ENCODE measurements at regions not wholly inside any gene's neighbourhood (a gene's known extent, or its start where the extent isn't known, plus 50 kb on each side); places are given as distances from the start of the nearest gene placed in this dataset.

- DNase-seq = no peak
Observed at GRCh38 chr3:174675406-174675805, 183.7 kb upstream of the NAALADL2 start.

- no peak for DNase-seq
Observed at GRCh38 chr3:174681784-174682183, 177.3 kb upstream of the NAALADL2 start.

- DNase-seq = no peak
Observed at GRCh38 chr3:174685796-174686195, 173.3 kb upstream of the NAALADL2 start.

- no peak for DNase-seq
Observed at GRCh38 chr3:174697310-174697709, 161.8 kb upstream of the NAALADL2 start.

GRCh38 chr3:174700736-174701135 lies 158.4 kb upstream of the NAALADL2 start:
- no peak for DNase-seq

GRCh38 chr3:174710612-174711011 lies 148.5 kb upstream of the NAALADL2 start:
- DNase-seq = no peak

- DNase-seq = no peak
Observed at GRCh38 chr3:174715386-174715785, 143.7 kb upstream of the NAALADL2 start.

- DNase-seq = no peak
Observed at GRCh38 chr3:174716956-174717505, 142.1 kb upstream of the NAALADL2 start.

- no peak for DNase-seq
Observed at GRCh38 chr3:174720717-174721116, 138.4 kb upstream of the NAALADL2 start.

GRCh38 chr3:174725303-174725702 lies 133.8 kb upstream of the NAALADL2 start:
- DNase-seq = no peak

- DNase-seq = no peak
Observed at GRCh38 chr3:174737966-174738365, 121.2 kb upstream of the NAALADL2 start.

GRCh38 chr3:174749143-174749542 lies 110.0 kb upstream of the NAALADL2 start:
- no peak for DNase-seq

- DNase-seq = no peak
Observed at GRCh38 chr3:174755833-174756829, 103.0 kb upstream of the NAALADL2 start.

- no peak for DNase-seq
Observed at GRCh38 chr3:174758943-174759342, 100.2 kb upstream of the NAALADL2 start.

- no peak for DNase-seq
Observed at GRCh38 chr3:174767406-174767805, 91.7 kb upstream of the NAALADL2 start.

- no peak for DNase-seq
Observed at GRCh38 chr3:174767853-174768382, 91.2 kb upstream of the NAALADL2 start.

GRCh38 chr3:174769171-174769570 lies 90.0 kb upstream of the NAALADL2 start:
- DNase-seq = no peak

GRCh38 chr3:174775603-174776002 lies 83.5 kb upstream of the NAALADL2 start:
- no peak for DNase-seq

GRCh38 chr3:174776123-174776522 lies 83.0 kb upstream of the NAALADL2 start:
- no peak for DNase-seq

GRCh38 chr3:174776636-174777035 lies 82.5 kb upstream of the NAALADL2 start:
- no peak for DNase-seq

GRCh38 chr3:174777813-174778212 lies 81.3 kb upstream of the NAALADL2 start:
- DNase-seq = no peak

- DNase-seq = no peak
Observed at GRCh38 chr3:174783502-174783901, 75.6 kb upstream of the NAALADL2 start.

GRCh38 chr3:174784206-174784934 lies 74.8 kb upstream of the NAALADL2 start:
- DNase-seq = no peak

Data from CD4-positive, alpha-beta T cell treated with Interferon alpha-2 for 1 hour (primary cell).